Fibroblast of skin of right biceps (primary cell): ENCODE measurements at regions not wholly inside any gene's neighbourhood (a gene's known extent, or its start where the extent isn't known, plus 50 kb on each side); places are given as distances from the start of the nearest gene placed in this dataset.
"Not testable (repeated sequence)": the region's sequence is repeated elsewhere in the genome, so short reads cannot be mapped to it uniquely, and the experiment has no call there.

Experiments used
- DNase-seq: peaks from one replicate; pipeline ENCODE4 v3.0.0-alpha.2; 2013

DNA sequence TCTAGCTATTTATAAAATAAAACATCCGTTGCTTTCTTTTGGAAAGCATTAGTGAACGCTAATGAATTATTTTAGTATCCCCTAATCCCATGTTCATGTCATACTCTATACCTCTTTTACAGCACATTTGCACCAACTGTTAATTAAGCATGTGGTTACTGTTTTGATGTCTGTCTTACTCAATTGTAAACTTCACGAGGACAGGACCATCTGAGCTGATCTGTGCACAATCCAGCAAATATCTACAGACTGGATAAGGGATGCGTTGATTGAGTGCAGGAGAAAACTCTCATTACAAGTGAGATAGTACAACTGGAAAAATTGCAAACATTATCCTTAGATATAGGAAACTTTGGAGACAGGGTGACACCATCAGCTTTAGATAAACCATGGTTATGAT lies 201.1 kb downstream of the PCDH20 start:
- no peak for DNase-seq

GRCh38 chr13:61205898-61206297 lies 209.8 kb downstream of the PCDH20 start:
- not testable (repeated sequence) for DNase-seq

GRCh38 chr13:61204025-61204424 lies 211.6 kb downstream of the PCDH20 start:
- DNase-seq = no peak

- DNase-seq = no peak
These were observed 213.6 kb downstream of the PCDH20 start for GRCh38 chr13:61202042-61202441.

- DNase-seq = no peak
These were observed 222.8 kb downstream of the PCDH20 start for GRCh38 chr13:61192826-61193225.

DNA sequence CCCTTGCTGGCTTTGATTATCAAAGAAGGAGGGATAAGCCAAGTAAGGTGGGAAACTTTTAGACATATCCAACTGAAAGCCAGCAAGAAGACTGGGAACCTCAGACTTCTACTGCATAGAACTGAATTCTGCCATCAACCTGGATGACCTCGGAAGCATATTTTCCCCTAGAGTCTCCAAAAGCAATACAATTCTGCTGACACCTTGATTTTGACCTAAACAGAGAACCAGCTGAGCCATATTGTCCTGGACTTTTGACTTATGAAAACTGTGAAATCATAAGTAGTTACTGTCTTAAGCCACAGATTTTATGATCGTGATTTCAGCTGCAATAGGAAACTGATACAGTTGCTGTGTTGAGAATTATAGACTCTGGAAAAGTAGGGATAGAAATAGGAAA lies 227.6 kb downstream of the PCDH20 start:
- DNase-seq = no peak

GRCh38 chr13:61187471-61187870 lies 228.2 kb downstream of the PCDH20 start:
- DNase-seq = no peak

DNA sequence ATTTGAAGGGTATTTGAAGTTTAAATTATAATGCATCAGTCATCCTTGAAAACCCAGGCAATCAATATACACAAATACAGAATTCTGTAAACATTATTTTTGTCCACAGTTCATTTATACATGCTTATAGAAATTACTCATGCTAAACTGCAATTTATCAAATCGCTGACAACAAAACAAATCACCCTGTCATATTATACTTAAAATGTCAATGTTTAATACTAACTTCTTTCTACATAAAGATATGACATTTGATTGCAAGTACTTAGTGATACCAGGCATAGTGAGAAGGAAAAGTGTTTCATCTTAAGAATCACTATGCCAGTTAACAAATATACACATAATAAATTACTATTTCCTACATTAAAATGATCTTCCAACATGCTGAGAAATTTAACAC lies 232.0 kb downstream of the PCDH20 start:
- no peak for DNase-seq

- DNase-seq = no peak
These were observed 235.4 kb downstream of the PCDH20 start for GRCh38 chr13:61180234-61180633.

DNA sequence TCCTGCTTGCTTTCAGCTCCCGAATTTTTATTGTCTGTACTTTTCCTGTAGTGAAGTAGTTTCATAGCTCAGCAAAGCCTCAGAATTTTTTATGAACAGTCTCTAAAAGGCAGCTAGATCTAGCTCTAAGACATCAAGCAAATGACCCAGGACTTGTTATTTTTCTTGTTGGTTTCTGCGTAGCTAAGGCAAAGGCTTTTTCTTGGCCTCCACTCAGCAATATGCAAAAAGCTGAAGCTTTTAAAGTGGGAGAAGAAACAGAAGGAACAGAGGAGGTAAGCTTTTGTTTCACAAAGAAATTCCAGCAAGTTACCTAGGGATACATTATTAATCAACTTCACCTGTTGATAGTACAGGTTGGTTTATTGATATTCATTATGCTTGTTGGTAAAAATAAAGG lies 235.9 kb downstream of the PCDH20 start:
- no peak for DNase-seq

- no peak for DNase-seq
These were observed 244.8 kb downstream of the PCDH20 start for GRCh38 chr13:61170856-61171255.

GRCh38 chr13:61162636-61163035 lies 253.0 kb downstream of the PCDH20 start:
- DNase-seq = peak; percentile 37

GRCh38 chr13:61162106-61162505 lies 253.5 kb downstream of the PCDH20 start:
- DNase-seq = no peak

DNA sequence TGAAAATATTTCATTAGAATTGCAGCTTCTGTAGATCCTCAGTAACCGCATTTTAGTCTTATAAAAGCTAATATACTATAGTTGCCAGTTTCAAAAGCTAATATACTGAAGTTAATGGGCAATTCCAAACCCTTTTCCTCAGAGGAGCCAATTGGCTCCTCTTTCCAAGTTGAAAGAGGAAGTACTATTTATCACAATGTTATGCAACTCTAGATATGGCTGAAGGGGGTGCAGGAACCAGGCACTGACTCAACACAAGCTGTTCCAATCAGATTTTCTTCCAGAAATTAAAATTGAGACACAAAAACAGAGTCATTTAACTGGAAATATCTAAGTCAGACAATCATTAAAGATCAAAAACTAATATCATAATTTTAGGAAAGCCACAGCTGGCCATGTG lies 258.9 kb downstream of the PCDH20 start:
- no peak for DNase-seq

DNA sequence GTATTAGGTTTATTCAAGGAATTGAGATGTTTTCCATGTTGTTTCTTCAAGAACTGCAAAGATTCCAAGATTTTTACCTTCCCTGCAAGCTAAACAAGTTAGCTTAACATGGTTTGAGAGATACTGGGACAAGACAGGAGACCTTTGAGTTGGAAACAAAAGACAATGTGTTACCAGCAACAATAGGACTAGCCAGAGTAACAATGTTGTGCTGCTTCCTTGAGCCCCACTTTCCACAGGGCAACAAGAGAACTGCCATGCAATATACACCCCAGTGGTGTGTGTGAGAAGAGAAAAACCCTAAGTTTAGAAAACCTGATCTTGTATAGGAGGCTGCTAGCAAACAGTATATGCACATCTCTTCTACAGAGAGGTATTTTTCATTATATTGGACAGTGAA lies 264.6 kb downstream of the PCDH20 start:
- no peak for DNase-seq

GRCh38 chr13:61149331-61149730 lies 266.3 kb downstream of the PCDH20 start:
- DNase-seq = no peak

GRCh38 chr13:61148691-61149315 lies 266.8 kb downstream of the PCDH20 start:
- no peak for DNase-seq

DNA sequence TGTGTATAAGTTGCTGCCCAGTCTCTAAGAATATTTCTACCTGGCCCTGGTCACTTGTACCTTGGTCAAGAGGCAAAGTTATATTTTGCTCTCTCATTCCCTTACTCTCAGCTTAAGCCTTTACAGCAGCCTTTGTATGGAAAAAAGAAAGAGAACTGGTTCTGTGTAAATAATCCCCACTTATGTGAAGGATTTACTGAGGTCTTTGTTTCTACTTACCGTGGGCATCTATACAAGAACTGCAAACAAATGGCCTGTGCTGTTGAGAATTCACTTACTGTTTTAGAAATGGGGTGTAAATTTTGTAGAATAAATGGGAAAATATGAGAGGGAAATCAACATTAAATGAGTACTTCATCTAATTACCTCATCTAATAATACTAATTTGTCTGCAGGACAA lies 267.4 kb downstream of the PCDH20 start:
- DNase-seq = no peak

- no peak for DNase-seq
These were observed 269.1 kb downstream of the PCDH20 start for GRCh38 chr13:61146571-61146970.

GRCh38 chr13:61146158-61146557 lies 269.5 kb downstream of the PCDH20 start:
- DNase-seq = no peak

DNA sequence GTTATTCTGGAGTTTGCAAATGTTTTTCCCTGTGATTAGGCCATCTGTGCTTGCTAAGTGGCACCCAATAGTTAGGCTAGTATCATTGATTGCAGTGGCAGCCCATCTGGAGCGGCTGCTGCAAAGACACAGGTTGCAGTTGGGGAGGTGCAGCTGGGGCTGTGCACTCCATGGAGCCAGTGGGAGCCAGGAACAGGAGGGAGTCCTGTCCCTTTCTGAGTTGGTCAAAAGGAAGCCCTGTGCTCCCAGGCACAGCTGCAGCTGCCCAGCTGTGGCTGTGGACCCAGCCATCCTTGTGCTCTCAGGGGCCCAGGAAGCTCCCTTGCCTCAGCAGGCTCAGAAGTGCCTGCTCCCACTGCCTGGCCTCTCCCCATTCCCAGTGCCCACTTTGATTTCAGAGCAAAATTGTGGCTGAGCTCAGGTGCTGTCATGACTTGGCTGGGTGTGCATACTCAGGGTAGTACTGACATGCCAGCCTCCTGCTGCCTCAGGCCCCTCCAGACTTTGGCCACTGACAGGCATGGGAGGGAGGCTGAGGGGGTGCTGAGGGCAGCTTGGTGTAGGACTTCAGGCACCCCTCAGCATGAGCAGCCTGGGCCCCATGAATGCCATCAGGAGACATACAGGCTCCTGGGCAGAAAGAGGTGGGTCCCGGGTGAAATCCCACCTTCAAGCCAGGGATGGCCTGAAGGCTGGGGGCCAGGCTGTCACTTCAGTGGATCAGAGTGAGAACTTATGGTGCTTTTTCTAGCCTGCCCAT lies 270.6 kb downstream of the PCDH20 start:
- DNase-seq = no peak

GRCh38 chr13:61144301-61144700 lies 271.3 kb downstream of the PCDH20 start:
- DNase-seq = no peak

DNA sequence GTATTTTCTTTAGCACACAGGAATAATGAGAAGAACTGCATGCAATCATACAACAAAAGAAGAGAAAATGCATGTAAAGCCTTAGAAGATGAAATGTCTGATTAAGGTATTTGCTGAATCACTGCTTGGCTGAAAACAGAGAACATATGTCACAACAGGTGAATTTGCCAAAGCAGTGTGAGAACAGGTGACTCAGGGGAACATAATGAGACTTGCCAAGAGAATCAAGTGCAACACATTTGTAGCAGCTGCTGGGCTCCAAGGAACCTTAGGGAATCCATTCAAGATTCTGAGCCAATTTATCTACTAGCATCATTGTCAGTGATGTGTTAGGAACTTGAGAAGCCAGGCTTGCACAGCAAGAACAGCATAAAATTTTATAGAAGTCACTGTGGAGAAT lies 273.1 kb downstream of the PCDH20 start:
- no peak for DNase-seq

DNA sequence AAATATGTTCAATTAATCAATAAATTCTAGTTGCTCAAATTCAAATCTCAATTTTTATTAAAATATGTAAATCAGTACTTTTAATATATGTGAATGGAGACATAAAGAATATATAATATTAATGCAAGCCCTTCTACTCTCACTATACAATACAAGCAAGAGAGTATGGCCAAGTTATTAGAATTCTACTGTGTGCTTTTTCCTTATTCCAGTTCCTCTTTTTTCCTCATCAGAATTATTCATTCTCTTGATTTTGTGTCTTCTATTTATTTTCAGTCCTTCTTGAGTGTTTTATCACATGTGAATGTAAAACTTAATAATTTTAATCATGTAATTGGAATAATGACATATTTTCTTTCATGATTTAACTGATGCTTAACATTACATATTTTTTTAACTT lies 276.8 kb downstream of the PCDH20 start:
- DNase-seq = no peak

DNA sequence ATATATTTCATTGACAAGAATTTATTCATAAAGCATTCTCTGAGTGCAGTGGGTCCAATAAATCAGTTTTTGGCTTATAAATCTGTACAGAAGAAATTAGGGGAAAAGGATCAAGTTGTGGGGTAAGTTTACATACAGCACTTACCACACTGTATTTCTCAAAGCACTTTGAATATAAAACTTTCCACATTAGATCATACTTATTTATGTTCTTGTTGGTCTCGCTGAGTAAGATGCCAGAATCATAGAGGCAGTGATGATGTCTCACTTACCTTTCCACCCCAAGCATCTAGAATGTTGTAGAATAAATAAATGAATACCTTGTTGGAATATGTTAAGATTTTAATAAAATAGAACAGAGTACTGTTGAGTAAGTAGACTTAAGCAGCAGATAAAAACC lies 279.1 kb downstream of the PCDH20 start:
- DNase-seq = no peak
